GM18498 (cell line): ENCODE measurements at regions not wholly inside any gene's neighbourhood (a gene's known extent, or its start where the extent isn't known, plus 50 kb on each side); places are given as distances from the start of the nearest gene placed in this dataset.
A peak's percentile ranks its signal among the peaks of the same experiment; 100 is the strongest.
"Not testable (repeated sequence)": the region's sequence is repeated elsewhere in the genome, so short reads cannot be mapped to it uniquely, and the experiment has no call there.

ENCODE experiments used
- ATAC-seq: cut with Tn5 transposase; IDR thresholded peaks from one replicate; pipeline ENCODE4 v1.9.1; 2021; ENCODE audit warnings: mild to moderate bottlenecking, moderate library complexity; ENCODE audit not compliant: unreplicated experiment

DNA sequence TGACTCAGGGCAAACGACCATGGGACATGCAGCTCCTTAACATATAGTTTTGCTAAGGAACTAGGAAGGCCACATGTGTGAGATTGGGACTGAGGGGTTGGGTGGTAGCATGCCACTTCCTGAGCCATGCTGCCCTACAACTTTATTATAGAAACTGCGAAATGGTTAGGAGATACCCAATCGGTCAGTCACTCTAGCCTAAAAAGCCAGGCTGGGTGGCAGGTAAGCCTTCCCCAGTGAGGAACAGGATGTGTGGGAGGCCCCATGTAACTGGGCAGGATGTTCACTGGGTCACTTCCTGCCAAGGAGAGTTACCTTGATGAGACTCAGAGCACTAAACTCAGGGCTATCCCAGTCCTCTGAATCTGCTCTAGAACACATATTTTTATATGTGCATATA lies 123.5 kb downstream of the MAP3K7 start:
- no peak for ATAC-seq

DNA sequence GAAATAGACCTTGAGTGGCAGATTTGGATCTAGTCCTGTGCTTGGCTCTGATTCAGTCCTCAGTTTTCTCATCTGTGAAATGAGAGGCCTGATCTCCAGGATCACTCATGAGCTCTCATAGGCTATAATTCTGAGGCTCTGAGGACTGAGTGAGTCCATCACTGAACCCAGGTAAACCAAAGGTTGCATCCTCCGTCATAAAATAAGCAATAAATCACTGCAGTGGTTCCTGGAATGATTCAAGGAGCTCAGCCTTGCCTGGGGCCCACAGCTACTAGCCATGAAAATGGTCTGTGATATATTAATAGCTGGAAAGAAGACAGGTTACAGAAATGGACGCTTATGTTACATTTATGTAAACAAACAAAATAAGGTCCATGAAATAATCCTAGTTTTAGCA lies 124.8 kb downstream of the MAP3K7 start:
- ATAC-seq, result no peak

GRCh38 chr6:90461383-90461782 lies 125.5 kb downstream of the MAP3K7 start:
- no peak for ATAC-seq

- no peak for ATAC-seq
Measured at GRCh38 chr6:90460051-90460450, 126.8 kb downstream of the MAP3K7 start.

- no peak for ATAC-seq
Measured at GRCh38 chr6:90459225-90459758, 127.6 kb downstream of the MAP3K7 start.

- ATAC-seq, result no peak
Measured at GRCh38 chr6:90458353-90459224, 128.3 kb downstream of the MAP3K7 start.

DNA sequence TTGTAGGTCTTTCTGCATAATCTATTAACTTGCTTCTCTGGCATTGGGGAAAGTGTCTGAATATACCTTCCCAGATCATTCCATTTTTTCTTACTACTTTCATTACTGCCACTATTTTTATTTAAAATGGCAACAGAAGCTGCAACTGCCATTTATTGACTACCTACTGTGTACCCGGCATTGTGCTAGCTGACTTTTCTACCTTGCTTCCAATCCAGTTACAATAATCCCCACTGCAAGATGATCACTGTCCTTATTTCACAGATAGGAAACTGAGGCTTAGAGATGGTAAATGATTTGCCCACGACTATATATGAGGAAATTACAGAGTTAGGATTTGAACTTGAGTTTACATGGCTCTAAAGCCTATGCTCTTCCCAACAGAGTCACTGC lies 129.0 kb downstream of the MAP3K7 start:
- no peak for ATAC-seq

DNA sequence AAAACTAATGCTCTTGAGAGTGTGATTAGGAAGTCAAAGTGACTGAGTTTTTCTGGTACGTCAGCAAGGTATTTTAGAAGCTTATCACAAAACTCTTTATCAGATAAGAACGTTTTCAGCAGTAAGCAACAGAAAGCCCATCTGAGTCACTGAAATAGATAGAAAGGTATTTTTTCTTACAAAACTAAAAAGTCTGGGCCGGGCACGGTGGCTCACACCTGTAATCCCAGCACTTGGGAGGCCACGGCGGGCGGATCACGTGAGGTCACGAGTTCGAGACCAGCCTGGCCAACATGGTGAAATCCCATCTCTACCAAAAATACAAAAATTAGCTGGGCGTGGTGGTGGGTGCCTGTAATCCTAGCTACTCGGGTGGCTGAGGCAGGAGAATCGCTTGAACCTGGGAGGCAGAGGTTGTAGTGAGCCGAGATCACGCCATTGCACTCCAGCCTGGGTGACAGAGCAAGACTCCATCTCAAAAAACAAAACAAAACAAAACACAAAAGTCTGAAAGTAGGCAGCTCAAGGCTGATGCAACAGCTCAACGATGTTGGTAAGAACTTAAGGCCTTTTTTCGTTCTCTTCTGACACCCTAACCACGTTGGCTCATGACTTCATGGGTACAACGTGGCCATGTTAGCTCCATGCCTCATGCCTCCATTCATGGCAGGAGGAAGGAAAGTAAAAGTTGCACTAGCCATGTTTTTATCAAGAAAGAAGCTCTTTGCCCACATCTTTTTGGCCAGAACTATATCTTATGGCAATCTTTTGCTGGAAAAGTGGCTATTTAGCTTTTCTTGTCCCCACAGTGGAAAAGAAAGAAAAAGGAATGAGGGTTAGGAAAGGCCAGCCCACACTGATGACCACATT lies 129.6 kb downstream of the MAP3K7 start:
- not testable (repeated sequence) for ATAC-seq

DNA sequence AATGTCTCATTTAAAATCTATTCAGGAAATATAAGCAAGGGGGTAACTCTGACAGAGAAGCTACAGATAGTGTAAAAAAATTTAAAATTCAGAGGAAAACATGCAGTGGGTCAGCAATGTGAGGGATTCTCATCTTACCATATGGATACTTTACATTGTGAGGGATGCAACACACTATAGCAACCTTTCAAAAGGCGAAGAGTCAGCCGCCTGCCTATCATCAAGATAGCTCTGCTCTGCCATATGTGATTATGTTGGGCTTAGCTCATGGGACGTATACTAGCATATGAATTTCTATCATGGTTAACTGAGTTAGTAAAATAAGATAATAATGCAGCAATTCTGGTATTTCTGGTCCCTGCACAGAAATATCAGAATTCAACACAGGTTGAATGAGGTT lies 130.9 kb downstream of the MAP3K7 start:
- ATAC-seq, result no peak

GRCh38 chr6:90454836-90455427 lies 131.9 kb downstream of the MAP3K7 start:
- no peak for ATAC-seq

- ATAC-seq, result no peak
Measured at GRCh38 chr6:90450268-90450953, 136.5 kb downstream of the MAP3K7 start.

DNA sequence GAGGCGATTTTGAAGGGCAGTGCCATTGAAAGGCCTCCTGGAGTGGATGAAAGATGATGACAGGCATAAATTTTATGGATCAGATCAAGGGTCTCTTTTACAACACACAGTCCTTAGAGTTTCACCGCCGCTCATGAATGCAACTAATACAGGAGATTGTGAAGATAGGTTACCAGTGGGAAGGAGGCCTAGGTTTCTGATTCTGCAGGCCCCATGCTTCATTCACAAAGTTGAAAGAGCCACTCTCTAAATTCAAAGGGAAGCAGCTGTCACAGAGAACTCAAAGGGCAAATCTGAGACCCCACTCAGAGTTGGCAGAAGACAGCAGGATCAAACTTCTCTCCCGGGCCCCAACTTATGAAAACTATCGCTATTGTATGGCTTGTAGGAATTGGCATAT lies 137.6 kb downstream of the MAP3K7 start:
- no peak for ATAC-seq

DNA sequence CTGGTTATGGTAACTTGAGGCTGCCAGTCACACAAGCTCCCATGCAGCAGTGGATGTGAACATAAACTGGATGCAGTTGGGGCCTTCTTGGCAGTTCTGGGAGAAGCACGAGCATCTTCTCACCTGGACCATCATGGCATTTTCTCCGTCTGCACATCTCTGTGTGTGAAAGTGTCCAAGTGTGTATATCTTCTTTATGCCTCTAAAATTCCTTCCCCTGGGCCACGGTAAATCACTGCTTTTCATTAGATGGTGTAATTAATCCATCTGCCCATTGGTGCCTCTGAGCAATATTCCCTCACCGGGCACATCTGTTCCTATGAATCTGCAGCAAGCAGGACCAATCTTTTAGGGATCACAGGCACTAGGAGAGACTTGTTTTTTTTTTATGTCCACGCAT lies 138.0 kb downstream of the MAP3K7 start:
- no peak for ATAC-seq

- no peak for ATAC-seq
Measured at GRCh38 chr6:90446164-90446563, 140.7 kb downstream of the MAP3K7 start.

DNA sequence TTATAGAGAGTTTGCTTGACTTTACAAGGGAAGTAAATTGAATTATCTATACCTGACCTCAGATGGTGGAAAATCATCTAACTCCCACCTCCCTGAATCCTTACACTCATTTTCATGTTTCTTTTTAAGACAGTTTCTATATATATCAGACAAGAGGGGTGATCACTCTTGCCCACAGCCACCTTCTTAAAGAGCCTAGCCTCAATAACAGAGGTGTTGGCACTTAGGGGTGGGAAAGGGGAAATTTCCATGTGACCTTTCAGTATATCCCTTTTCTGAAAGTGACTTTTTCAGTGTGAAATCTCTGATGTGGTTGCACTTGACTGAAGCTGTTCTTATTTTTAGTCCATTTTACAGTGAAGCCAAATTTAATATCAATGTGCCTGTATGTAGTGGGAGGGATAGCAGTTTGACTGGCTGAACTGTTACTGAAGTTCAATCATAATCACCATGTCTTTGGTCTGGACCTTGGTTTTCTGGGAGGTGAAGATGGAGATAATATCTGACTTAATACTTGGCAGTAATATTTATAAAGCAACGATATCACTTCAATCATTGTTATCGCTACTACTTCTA lies 141.3 kb downstream of the MAP3K7 start:
- ATAC-seq, result no peak

DNA sequence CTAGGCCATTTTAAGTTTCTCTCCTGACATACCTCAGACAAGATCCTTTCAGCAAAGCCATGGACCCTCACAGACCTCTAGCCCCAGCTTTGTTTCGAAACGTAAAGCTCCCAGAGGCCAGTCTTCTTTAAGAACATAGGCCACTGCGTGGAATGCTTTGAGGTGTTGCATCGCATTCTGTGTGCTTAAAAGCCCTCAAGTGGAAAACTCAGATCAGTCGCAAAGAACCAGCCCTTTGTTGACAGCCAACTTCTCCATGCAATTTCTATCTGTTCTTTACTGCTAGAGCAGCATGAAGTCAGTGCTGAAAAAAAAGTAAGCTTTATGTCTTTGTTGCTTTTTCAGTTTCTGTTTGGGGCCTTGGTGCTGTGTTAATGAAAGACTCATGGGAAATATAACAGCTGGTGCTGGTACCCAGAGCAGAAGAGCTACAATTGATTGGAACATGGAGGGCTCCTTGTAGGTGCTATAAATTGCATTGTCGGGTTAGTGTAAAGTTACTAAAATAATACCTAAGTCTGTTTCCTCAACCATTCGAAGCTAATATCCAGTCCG lies 142.6 kb downstream of the MAP3K7 start:
- ATAC-seq, result peak; percentile 80

GRCh38 chr6:90442366-90442765 lies 144.5 kb downstream of the MAP3K7 start:
- no peak for ATAC-seq

DNA sequence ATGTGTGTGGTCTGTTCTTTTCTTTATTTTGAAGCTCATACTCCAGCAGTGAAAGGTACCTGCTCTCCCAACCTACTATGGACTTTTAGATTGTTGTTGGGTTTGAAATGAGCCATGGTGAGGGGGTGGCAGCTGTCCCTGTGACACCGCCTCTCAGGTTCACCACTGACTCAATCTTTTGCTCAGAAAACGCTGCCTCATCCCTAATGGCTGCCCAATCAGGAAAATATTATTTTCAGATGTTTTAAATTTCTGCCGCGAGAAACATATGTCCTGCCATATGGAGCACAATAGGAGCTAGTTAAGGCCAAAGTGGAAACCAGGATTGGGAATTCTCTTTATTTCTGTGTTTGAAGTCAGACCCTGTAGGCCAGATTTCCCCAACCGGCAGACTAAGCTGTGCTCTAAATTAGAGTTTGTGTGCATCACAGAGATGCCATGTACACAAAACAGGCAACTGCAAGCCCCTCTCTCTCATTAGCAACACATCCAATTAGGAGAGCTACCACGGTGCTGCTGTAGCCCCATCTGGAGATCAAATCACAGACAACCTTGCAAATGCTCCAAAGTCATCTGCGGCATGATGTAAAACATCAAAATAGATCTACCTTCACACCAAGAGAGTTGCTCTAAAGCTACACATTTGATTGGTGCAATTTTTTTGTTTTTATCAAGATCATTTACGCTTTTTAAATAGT lies 144.1 kb upstream of the BACH2 start:
- ATAC-seq, result no peak

DNA sequence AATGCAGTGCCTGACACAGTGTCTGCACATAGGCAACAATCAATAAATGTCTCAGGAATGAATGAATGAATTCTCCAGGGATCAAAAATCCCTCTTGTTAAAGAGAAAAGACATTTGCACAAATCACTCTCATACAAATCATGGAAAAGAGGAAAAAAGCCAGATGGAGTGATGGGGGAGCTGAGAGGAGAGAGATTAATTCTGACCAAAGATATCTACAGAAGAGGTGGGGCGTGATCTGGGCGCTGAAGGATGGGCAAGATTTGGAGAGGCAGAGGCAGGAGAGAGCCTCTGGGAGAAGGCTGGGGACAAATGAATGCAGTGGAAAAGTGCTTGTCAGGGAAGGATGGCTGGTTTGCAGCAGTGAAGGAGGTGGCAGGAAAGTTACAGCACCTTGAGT lies 142.9 kb upstream of the BACH2 start:
- ATAC-seq, result no peak
